GM18873 (cell line): ENCODE measurements at regions not wholly inside any gene's neighbourhood (a gene's known extent, or its start where the extent isn't known, plus 50 kb on each side); places are given as distances from the start of the nearest gene placed in this dataset.
"Not testable (repeated sequence)": the region's sequence is repeated elsewhere in the genome, so short reads cannot be mapped to it uniquely, and the experiment has no call there.

Experiments used
- ATAC-seq: cut with Tn5 transposase; IDR thresholded peaks from one replicate; pipeline ENCODE4 v1.9.1; 2021; ENCODE audit warnings: mild to moderate bottlenecking, moderate library complexity, moderate number of reproducible peaks; ENCODE audit not compliant: unreplicated experiment, low FRiP score

- ATAC-seq, result no peak
Measured at GRCh38 chr2:41031282-41031681, 579.4 kb upstream of the SLC8A1 start.

DNA sequence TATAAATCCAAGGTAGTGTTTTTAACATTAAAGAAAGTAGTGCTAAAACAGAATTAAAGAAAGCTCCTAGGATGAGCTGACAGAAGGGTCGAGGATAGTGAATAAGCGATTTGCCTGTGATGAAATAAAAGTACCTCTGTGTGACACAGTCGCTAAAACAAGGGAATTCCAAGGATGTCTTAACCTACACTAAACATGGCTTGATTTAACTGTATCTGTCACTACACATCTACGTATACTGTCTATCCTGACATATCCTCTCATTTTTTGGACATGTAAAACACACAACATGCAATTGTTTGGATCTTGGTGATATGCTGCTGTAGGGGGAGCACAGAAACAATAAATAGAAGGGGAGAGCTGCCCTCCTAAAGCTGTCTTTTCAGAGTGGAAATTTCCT is 580.8 kb upstream of the SLC8A1 start:
- ATAC-seq, result no peak

DNA sequence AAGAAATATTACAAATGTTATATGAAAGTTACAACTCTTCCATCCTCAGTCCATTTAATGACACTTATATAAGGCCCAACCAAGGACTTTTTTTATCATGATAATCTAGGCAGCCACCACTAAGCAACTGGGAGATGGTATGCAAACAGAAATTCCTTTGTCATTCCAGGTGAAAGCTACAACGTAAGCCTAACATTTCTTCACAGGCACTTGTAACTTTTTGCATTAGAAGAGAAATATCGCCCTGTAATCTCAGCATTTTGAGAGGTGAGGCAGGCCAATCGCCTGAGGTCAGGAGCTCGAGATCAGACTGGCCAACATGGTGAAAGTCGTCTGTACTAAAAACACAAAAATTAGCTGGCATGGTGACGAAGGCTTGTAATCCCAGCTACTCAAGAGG is 581.2 kb upstream of the SLC8A1 start:
- no peak for ATAC-seq

DNA sequence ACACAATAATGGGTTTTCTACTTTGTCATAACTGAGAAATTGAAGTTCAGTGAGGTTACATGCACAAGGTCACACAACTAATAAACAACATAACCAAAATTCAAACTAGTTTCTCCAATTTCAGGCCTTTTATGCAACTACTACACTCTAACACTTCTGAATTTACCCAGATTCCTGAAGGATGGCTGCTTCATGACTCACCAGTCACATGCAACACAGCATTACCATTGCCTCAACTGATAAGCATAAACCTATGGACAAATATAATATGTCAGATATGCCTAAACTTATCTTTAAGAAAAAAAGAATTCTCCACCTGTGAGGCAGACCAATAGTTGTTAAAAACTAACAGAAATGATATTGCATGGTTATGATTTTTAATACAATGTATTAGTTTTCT is 586.5 kb upstream of the SLC8A1 start:
- no peak for ATAC-seq

- ATAC-seq, result not testable (repeated sequence)
Measured at GRCh38 chr2:41039750-41040149, 587.9 kb upstream of the SLC8A1 start.

GRCh38 chr2:41040782-41041520 is 589.1 kb upstream of the SLC8A1 start:
- ATAC-seq, result no peak

DNA sequence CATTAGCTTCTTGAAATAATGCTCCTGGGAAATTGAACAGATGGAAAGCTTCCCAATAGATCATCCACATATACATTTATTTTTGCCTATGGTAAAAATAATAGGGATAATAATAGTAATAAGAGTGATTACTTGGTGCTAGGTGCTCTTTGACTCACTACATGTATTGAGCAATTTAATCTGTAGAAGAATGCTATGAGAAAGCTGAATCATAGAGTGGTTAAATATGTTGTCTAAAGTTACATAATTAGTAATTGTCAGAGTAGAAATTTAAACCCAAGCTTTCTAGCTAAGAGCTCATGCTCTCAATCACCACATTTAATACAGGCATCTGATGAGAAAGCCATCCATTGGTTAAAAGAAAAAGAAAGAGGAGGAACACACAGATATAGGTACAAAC is 590.5 kb upstream of the SLC8A1 start:
- no peak for ATAC-seq

DNA sequence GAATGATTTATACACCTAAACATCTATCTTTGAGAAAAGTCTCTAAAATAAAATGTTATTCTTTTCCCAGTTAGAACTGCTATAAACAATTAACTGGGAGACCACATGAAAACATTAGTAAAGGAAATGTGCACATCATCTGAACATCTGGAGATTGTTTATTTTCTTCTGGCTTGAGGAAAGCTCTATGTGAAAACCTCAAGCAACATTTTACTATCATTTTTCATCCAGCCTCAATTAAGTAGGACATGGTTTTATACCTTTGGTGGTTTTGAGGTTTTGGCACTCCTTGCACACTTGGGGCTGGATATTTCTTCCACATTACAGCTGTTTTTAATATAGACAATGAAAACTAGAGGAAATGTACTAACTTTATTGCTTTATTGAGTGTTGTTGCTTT is 609.5 kb upstream of the SLC8A1 start:
- no peak for ATAC-seq

- no peak for ATAC-seq
Measured at GRCh38 chr2:41062336-41062735, 610.4 kb upstream of the SLC8A1 start.

- ATAC-seq, result no peak
Measured at GRCh38 chr2:41066168-41066567, 614.3 kb upstream of the SLC8A1 start.

GRCh38 chr2:41068740-41069139 is 616.9 kb upstream of the SLC8A1 start:
- no peak for ATAC-seq

GRCh38 chr2:41078341-41078740 is 626.5 kb upstream of the SLC8A1 start:
- ATAC-seq, result no peak

DNA sequence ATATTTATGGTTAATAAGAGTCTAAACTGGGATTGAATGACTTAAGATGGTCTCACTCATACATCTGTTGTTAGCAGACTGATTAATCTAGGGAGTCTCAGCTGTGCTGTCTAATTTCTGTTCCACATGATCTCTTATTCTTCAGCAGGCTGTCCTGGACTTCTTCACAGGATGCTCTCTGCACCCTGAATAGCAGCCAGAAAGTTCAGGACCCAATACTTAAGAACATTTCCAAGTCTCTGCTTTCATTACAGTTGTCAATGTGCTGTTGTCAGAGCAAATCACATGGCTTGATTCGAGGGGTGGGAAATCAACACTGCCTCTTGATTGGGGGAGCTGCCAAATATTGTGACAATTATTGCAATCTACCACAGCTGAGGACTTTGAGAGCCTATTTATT is 627.1 kb upstream of the SLC8A1 start:
- no peak for ATAC-seq

GRCh38 chr2:41084321-41084720 is 632.4 kb upstream of the SLC8A1 start:
- no peak for ATAC-seq

DNA sequence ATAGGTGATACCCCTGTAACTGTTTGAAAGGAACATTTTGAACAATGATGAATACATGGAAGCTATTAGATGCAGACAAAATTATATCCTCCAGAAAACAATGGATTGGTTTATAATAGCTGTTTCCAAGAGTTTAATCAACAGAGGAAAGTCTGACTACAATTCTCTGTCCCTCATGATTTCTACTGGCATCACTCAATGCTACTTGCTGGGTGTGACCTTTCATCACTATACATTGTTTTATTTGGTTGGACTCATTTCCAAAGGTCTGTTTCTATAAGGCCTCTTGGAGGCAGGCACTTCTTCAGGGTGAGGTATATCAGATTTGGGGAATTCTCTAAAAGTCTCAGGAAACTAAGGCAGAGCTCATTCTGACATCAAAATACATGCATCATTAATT is 636.1 kb upstream of the SLC8A1 start:
- ATAC-seq, result no peak

DNA sequence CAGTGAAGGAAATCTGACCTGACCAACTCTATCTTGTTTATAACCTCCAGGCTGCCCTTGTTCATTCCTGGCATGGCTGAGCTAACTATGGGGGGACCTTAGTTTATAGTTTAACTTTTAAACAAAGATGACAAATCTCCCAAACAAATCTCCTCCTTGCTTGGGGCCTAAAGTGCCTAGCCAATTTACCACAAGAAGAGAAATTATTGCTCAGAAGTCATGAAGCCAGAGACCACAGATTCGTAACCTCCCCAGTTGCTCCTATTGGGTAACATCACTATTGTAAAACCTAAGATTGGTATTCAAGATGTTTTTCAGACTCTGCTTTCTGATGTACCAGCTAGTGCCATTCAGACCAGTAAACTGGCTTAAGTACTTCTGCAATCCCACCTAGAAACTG is 649.4 kb upstream of the SLC8A1 start:
- no peak for ATAC-seq

DNA sequence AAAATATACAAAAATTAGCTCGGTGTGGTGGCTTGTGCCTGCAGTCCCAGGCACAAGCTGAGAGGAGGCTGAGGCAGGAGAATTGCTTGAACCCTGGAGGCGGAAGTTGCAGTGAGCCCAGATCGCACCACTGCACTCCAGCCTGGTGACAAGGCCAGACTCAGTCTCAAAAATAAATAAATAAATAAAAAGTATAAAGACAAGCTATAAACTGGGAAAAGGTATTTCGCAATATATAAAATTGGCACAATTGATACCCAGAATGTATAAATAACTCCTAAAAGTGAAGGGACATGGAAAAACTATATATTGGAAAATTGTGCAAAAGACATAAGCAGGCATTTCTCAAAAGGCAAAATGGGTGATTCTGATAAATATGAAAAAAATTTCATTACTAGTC is 657.9 kb upstream of the SLC8A1 start:
- ATAC-seq, result no peak

- no peak for ATAC-seq
Measured at GRCh38 chr2:41111836-41112627, 660.1 kb upstream of the SLC8A1 start.

DNA sequence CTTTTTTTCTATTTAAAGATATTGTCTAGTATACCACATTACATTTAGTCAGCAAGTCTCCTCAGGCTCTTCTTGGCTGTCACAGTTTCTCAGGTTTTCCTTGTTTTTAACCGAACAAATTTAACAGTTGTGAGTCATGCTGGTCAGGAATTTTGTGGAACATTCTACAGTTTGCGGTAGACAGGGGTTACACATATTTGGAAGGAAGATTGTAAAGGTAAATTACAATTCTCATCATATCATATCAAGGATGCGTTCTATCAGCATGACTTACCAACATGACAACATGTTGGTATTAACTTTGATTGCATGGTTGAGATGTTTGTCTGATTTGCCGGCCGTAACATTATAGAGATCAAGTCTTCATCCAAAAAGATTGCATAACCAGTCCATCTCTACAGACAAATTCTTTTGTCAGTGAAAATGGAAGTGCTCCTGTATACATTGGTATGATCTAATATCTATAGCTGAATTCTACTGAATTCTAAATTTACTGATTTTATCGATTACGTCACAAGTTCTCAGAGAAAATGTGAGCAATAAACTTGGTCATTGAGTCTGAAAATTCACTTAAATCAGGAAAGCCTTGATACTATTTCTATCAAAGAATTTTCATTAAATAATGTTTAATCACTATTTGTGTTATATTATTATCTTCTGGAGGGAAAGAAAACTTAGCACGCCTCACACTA is 664.4 kb upstream of the SLC8A1 start:
- ATAC-seq, result no peak

DNA sequence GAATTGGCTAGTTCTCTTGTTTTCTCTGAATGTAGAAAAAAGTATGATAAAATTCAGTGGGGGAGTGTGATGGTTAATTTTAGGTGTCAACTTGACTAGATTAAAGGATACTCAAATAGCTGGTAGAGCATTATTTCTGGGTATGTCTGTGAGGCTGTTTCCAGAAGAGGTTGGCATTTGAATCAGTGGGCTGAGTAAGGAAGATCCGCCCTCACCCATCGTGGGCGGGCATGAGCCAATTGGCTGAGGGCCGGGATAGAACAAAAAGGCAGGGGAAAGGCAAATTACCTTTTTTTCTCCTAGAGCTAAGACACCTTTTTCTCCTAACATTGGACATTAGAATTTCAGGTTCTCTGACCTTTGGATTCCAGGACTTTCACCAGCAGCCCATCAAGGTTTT is 667.6 kb upstream of the SLC8A1 start:
- no peak for ATAC-seq

GRCh38 chr2:41123341-41123740 is 671.5 kb upstream of the SLC8A1 start:
- ATAC-seq, result no peak
